GM23338 (cell line): ENCODE measurements at regions not wholly inside any gene's neighbourhood (a gene's known extent, or its start where the extent isn't known, plus 50 kb on each side); places are given as distances from the start of the nearest gene placed in this dataset.

Source experiments
- ATAC-seq: fragments of 200-7000 bp; cut with Tn5 transposase; 3 replicates; pipeline ENCODE4 v1.9.1; 2020
- DNase-seq: peaks from one replicate; pipeline ENCODE4 v3.0.0-alpha.2; 2015; ENCODE audit warnings: low spot score
- H2AFZ ChIP-seq: fragments of 200-600 bp; sonication (generic); 2 replicates; pipeline ENCODE4 v1.8.0; 2016; ENCODE audit warnings: antibody characterized with exemption, mild to moderate bottlenecking, moderate library complexity
- H3F3A ChIP-seq: fragments of 200-600 bp; sonication (generic); replicated peaks from 2 replicates; pipeline ENCODE4 v1.8.0; 2017; ENCODE audit warnings: antibody characterized with exemption, mixed run types, low read depth
- H3K27ac ChIP-seq: fragments of 200-600 bp; sonication (generic); 2 replicates; pipeline ENCODE4 v1.6.1; 2016; ENCODE audit warnings: low read depth
- H3K27me3 ChIP-seq: fragments of 200-600 bp; sonication (generic); 2 replicates; pipeline ENCODE4 v1.8.0; 2016; ENCODE audit warnings: mild to moderate bottlenecking, mixed run types, moderate library complexity; ENCODE audit not compliant: insufficient read depth
- H3K36me3 ChIP-seq: fragments of 200-600 bp; sonication (generic); 2 replicates; pipeline ENCODE4 v1.8.0; 2016; ENCODE audit warnings: mild to moderate bottlenecking; ENCODE audit not compliant: insufficient read depth
- H3K4me1 ChIP-seq: fragments of 200-600 bp; sonication (generic); 2 replicates; pipeline ENCODE4 v1.8.0; 2016; ENCODE audit warnings: mild to moderate bottlenecking, moderate library complexity; ENCODE audit not compliant: insufficient read depth
- H3K4me2 ChIP-seq: fragments of 200-600 bp; sonication (generic); 2 replicates; pipeline ENCODE4 v1.7.1; 2017; ENCODE audit warnings: mixed run types
- H3K4me3 ChIP-seq: fragments of 200-600 bp; sonication (generic); 2 replicates; pipeline ENCODE4 v1.6.1; 2016; ENCODE audit warnings: mixed run types
- H3K79me2 ChIP-seq: fragments of 200-600 bp; sonication (generic); replicated peaks from 2 replicates; pipeline ENCODE4 v1.8.0; 2017; ENCODE audit warnings: mild to moderate bottlenecking; ENCODE audit not compliant: insufficient read depth
- H3K9me2 ChIP-seq: fragments of 200-600 bp; sonication (generic); 2 replicates; pipeline ENCODE4 v1.8.0; 2017; ENCODE audit not compliant: insufficient read depth
- H4K20me1 ChIP-seq: fragments of 200-600 bp; sonication (generic); replicated peaks from 2 replicates; pipeline ENCODE4 v1.8.0; 2017; ENCODE audit warnings: mild to moderate bottlenecking; ENCODE audit not compliant: insufficient read depth
- H3K27ac Mint-ChIP-seq: 2 replicates; pipeline ENCODE4 v1.8.0; 2020; ENCODE audit warnings: inconsistent platforms, mild to moderate bottlenecking, moderate library complexity, mixed read lengths
- H3K27me3 Mint-ChIP-seq: 3 replicates; pipeline ENCODE4 v1.8.0; 2022; ENCODE audit warnings: low read depth, mild to moderate bottlenecking, moderate library complexity, mixed read lengths, inconsistent platforms; ENCODE audit not compliant: insufficient read depth, poor library complexity
- H3K36me3 Mint-ChIP-seq: 3 replicates; pipeline ENCODE4 v1.8.0; 2021; ENCODE audit warnings: low read depth, mild to moderate bottlenecking, inconsistent platforms, moderate library complexity, mixed read lengths
- H3K4me1 Mint-ChIP-seq: 3 replicates; pipeline ENCODE4 v1.8.0; 2020; ENCODE audit warnings: mild to moderate bottlenecking, inconsistent platforms, mixed read lengths
- H3K4me3 Mint-ChIP-seq: 3 replicates; pipeline ENCODE4 v1.8.0; 2021; ENCODE audit warnings: moderate library complexity, mild to moderate bottlenecking, inconsistent platforms, mixed read lengths
- H3K9me3 Mint-ChIP-seq: 3 replicates; pipeline ENCODE4 v1.8.0; 2020; ENCODE audit warnings: moderate library complexity, mild to moderate bottlenecking, inconsistent platforms, mixed read lengths
- CREB1 ChIP-seq: fragments of 250-450 bp; sonication (Bioruptor Pico); IDR thresholded peaks from 2 replicates; pipeline ENCODE4 v1.5.0; 2020; ENCODE audit warnings: low read depth, mild to moderate bottlenecking, moderate library complexity
- EZH2 ChIP-seq: fragments of 200-600 bp; sonication (generic); IDR thresholded peaks from one replicate; pipeline ENCODE4 v1.8.0; 2017; ENCODE audit warnings: antibody characterized with exemption, mild to moderate bottlenecking, low read depth; ENCODE audit not compliant: unreplicated experiment
- EZH2phosphoT487 ChIP-seq: fragments of 200-600 bp; sonication (generic); IDR thresholded peaks from one replicate; pipeline ENCODE4 v1.8.1; 2018; ENCODE audit warnings: antibody characterized with exemption; ENCODE audit not compliant: unreplicated experiment
- JUNB ChIP-seq: IDR thresholded peaks from one replicate; pipeline ENCODE4 v1.6.1; 2016; ENCODE audit warnings: antibody characterized with exemption; ENCODE audit not compliant: unreplicated experiment
- NANOG ChIP-seq: IDR thresholded peaks from 2 replicates; pipeline ENCODE4 v1.6.1; 2016; ENCODE audit warnings: antibody characterized with exemption, borderline replicate concordance
- POLR2AphosphoS5 ChIP-seq: IDR thresholded peaks from 2 replicates; pipeline ENCODE4 v1.6.1; 2016; ENCODE audit warnings: antibody characterized with exemption, low read depth
- REST ChIP-seq: IDR thresholded peaks from one replicate; pipeline ENCODE4 v1.6.1; 2018; ENCODE audit warnings: antibody characterized with exemption; ENCODE audit not compliant: unreplicated experiment
- ZNF114 ChIP-seq: fragments of 250-450 bp; sonication (Bioruptor Pico); IDR thresholded peaks from 2 replicates; pipeline ENCODE4 v1.5.0; 2020; ENCODE audit warnings: mild to moderate bottlenecking, moderate library complexity
- ZNF331 ChIP-seq: fragments of 250-450 bp; sonication (Bioruptor Pico); IDR thresholded peaks from 2 replicates; pipeline ENCODE4 v1.5.0; 2020; ENCODE audit warnings: low read depth, mild to moderate bottlenecking, moderate library complexity
- ZNF462 ChIP-seq: fragments of 250-450 bp; sonication (Bioruptor Pico); IDR thresholded peaks from 2 replicates; pipeline ENCODE4 v1.5.0; 2020; ENCODE audit warnings: mild to moderate bottlenecking, moderate library complexity

- Histone ChIP-seq H3K27ac (no peak overlapping the region), H3K36me3 (no peaks in the 10 kb centered on the region), H3K27me3 (no peaks in the 10 kb centered on the region), H3K79me2 (no peaks in the 10 kb centered on the region), H3K4me2 (no peak overlapping the region), H3K4me3 (no peak overlapping the region), H2AFZ (no peak overlapping the region), H4K20me1 (no peaks in the 10 kb centered on the region), H3F3A (no peaks in the 10 kb centered on the region), H3K9me2 (no peaks in the 10 kb centered on the region), H3K4me1 (peaks cover 11% of the 10 kb centered on the region; the same call in 1 of the 2 replicates)
- Mint-ChIP-seq H3K27me3 (no peaks in the 10 kb centered on the region), H3K4me3 (no peak overlapping the region), H3K36me3 (no peaks in the 10 kb centered on the region), H3K4me1 (peaks cover 7% of the 10 kb centered on the region), H3K27ac (no peak overlapping the region), H3K9me3 (no peaks in the 10 kb centered on the region)
- DNase-seq (no peak), ATAC-seq (no peak)
- TF ChIP-seq CREB1 (no peak), REST (no peak), POLR2AphosphoS5 (no peak), NANOG (no peak), JUNB (no peak), ZNF114 (CRISPR knock-in tag) (no peak), EZH2phosphoT487 (no peak), EZH2 (no peak), ZNF331 (no peak), ZNF462 (CRISPR knock-in tag) (no peak)
Observed at GRCh38 chr9:22590336-22591033, 143.9 kb downstream of the DMRTA1 start.
